HG03280 (cell line): ENCODE measurements at regions not wholly inside any gene's neighbourhood (a gene's known extent, or its start where the extent isn't known, plus 50 kb on each side); places are given as distances from the start of the nearest gene placed in this dataset.

Experiments used
- ATAC-seq: cut with Tn5 transposase; IDR thresholded peaks from one replicate; pipeline ENCODE4 v1.9.1; 2021; ENCODE audit warnings: mild to moderate bottlenecking, moderate library complexity; ENCODE audit not compliant: unreplicated experiment

GRCh38 chr2:67036444-67036843 is 360.7 kb upstream of the ETAA1 start:
- ATAC-seq = no peak

- ATAC-seq = no peak
These were observed 359.5 kb upstream of the ETAA1 start for GRCh38 chr2:67037655-67038054.

GRCh38 chr2:67038195-67038594 is 358.9 kb upstream of the ETAA1 start:
- no peak for ATAC-seq

- no peak for ATAC-seq
These were observed 358.1 kb upstream of the ETAA1 start for GRCh38 chr2:67039058-67039457.

- no peak for ATAC-seq
These were observed 357.5 kb upstream of the ETAA1 start for GRCh38 chr2:67039517-67040103.

GRCh38 chr2:67041051-67041450 is 356.1 kb upstream of the ETAA1 start:
- no peak for ATAC-seq

GRCh38 chr2:67043781-67044478 is 353.2 kb upstream of the ETAA1 start:
- no peak for ATAC-seq

- no peak for ATAC-seq
These were observed 350.5 kb upstream of the ETAA1 start for GRCh38 chr2:67046591-67046990.

GRCh38 chr2:67048314-67048713 is 348.8 kb upstream of the ETAA1 start:
- ATAC-seq = no peak

GRCh38 chr2:67050622-67051021 is 346.5 kb upstream of the ETAA1 start:
- no peak for ATAC-seq

GRCh38 chr2:67054728-67055127 is 342.4 kb upstream of the ETAA1 start:
- ATAC-seq = no peak

- no peak for ATAC-seq
These were observed 341.5 kb upstream of the ETAA1 start for GRCh38 chr2:67055387-67056304.

GRCh38 chr2:67057123-67057522 is 340.0 kb upstream of the ETAA1 start:
- ATAC-seq = no peak

- no peak for ATAC-seq
These were observed 339.0 kb upstream of the ETAA1 start for GRCh38 chr2:67057901-67058703.

GRCh38 chr2:67065046-67065445 is 332.1 kb upstream of the ETAA1 start:
- no peak for ATAC-seq

GRCh38 chr2:67066782-67067181 is 330.4 kb upstream of the ETAA1 start:
- no peak for ATAC-seq

- ATAC-seq = no peak
These were observed 329.5 kb upstream of the ETAA1 start for GRCh38 chr2:67067656-67068055.

GRCh38 chr2:67070826-67071225 is 326.3 kb upstream of the ETAA1 start:
- ATAC-seq = no peak

GRCh38 chr2:67075056-67075455 is 322.1 kb upstream of the ETAA1 start:
- no peak for ATAC-seq

GRCh38 chr2:67075530-67076238 is 321.4 kb upstream of the ETAA1 start:
- no peak for ATAC-seq
